HepG2 (cell line): ENCODE measurements at regions not wholly inside any gene's neighbourhood (a gene's known extent, or its start where the extent isn't known, plus 50 kb on each side); places are given as distances from the start of the nearest gene placed in this dataset.

Source experiments
- ATAC-seq: fragments of 200-7000 bp; cut with Tn5 transposase; 3 replicates; pipeline ENCODE4 v1.9.1; 2020; ENCODE audit warnings: mild to moderate bottlenecking, moderate library complexity
- BruUV-seq: library from RNA; stranded (reverse); fragments of 400-500 nt; replicated peaks from 2 replicates; lab custom pipeline; 2021; lab: Mats Ljungman, UMichigan
- CTCF ChIA-PET: fragments of 300-600 bp; formaldehyde crosslinking; extraction: SDS; loops from one replicate; lab custom pipeline; 2021; ENCODE audit warnings: low total read pairs, inconsistent platforms, low intra/inter-chr PET ratio; lab: Yijun Ruan, JAX
- POLR2A ChIA-PET: fragments of 350-600 bp; sonication (Branson Sonifier 250); formaldehyde crosslinking; loops from one replicate; lab custom pipeline; 2020; ENCODE audit warnings: antibody characterized with exemption, inconsistent platforms; lab: Yijun Ruan, JAX
- DNase-seq: peaks from one replicate; pipeline ENCODE4 v3.0.0-alpha.2; 2015; ENCODE audit warnings: low spot score
- FAIRE-seq: peaks from 3 replicates; lab custom pipeline; 2011; peaks lifted over from hg19 to GRCh38; lab: Jason Lieb, UNC
- H2AFZ ChIP-seq: one replicate; pipeline ENCODE4 v1.6.1; 2011; ENCODE audit warnings: low read length, inconsistent platforms
- H3K27ac ChIP-seq: fragments of 300-600 bp; 3 replicates; pipeline ENCODE4 v1.8.0; 2011; ENCODE audit warnings: mixed run types, mild to moderate bottlenecking, mixed read lengths, low read length, inconsistent platforms; ENCODE audit not compliant: insufficient read depth; ENCODE audit errors: extremely low read length
- H3K27me3 ChIP-seq, 2 experiments: fragments of 200-600 bp in 1 of 2; 2 replicates in 1 of 2; 3 replicates in 1 of 2; pipeline versions ENCODE4 v1.6.0 to v1.8.0; 2011; ENCODE audit warnings: low read length in 2 of 2, mild to moderate bottlenecking in 2 of 2, moderate library complexity in 2 of 2, inconsistent platforms in 1 of 2; ENCODE audit not compliant: insufficient read depth in 2 of 2, control insufficient read depth in 1 of 2
- H3K36me3 ChIP-seq, 2 experiments: fragments of 200-600 bp in 1 of 2; replicated peaks in 1 of 2; 2 replicates in 1 of 2; 3 replicates in 1 of 2; pipeline versions ENCODE4 v1.5.1 to v1.8.0; 2011; ENCODE audit warnings: low read length in 2 of 2, inconsistent platforms in 1 of 2; ENCODE audit not compliant: insufficient read depth in 2 of 2, control insufficient read depth in 1 of 2
- H3K4me1 ChIP-seq: 2 replicates; pipeline ENCODE4 v1.5.1; 2012; ENCODE audit warnings: low read length, inconsistent platforms; ENCODE audit not compliant: insufficient read depth
- H3K4me2 ChIP-seq: 2 replicates; pipeline ENCODE4 v1.6.0; 2011; ENCODE audit warnings: low read depth, low read length, inconsistent platforms
- H3K4me3 ChIP-seq, 3 experiments: fragments of 200-600 bp in 1 of 3; sonication (generic), shearing (Covaris generic) in 1 of 3; replicated peaks in 1 of 3; 2 replicates each; pipeline ENCODE4 v1.5.1; 2011 to 2016; ENCODE audit warnings: low read length in 3 of 3, inconsistent platforms in 2 of 3, low read depth in 2 of 3, mild to moderate bottlenecking in 2 of 3, control low read depth in 1 of 3, mixed read lengths in 1 of 3; ENCODE audit not compliant: insufficient read depth in 1 of 3
- H3K79me2 ChIP-seq: one replicate; pipeline ENCODE4 v1.6.1; 2011; ENCODE audit warnings: low read length, inconsistent platforms; ENCODE audit not compliant: insufficient read depth
- H3K9ac ChIP-seq: 2 replicates; pipeline ENCODE4 v1.6.0; 2011; ENCODE audit warnings: mild to moderate bottlenecking, low read depth, low read length, inconsistent platforms; ENCODE audit not compliant: insufficient read depth
- H3K9me3 ChIP-seq: 2 replicates; pipeline ENCODE4 v1.5.1; 2012; ENCODE audit warnings: mild to moderate bottlenecking, low read length
- H4K20me1 ChIP-seq: 2 replicates; pipeline ENCODE4 v1.6.0; 2011; ENCODE audit warnings: inconsistent platforms, mild to moderate bottlenecking, low read length, moderate library complexity; ENCODE audit not compliant: insufficient read depth
- ELF1 ChIP-seq: sonication (generic); formaldehyde crosslinking; IDR thresholded peaks from 2 replicates; pipeline ENCODE4 v1.4.0; 2020; ENCODE audit warnings: missing genetic modification reagents
- NFE2L2 ChIP-seq: fragments of 150-350 bp; IDR thresholded peaks from 2 replicates; pipeline ENCODE4 v1.6.1; 2014; ENCODE audit warnings: low read length
- SMAD9 ChIP-seq: sonication (generic); formaldehyde crosslinking; IDR thresholded peaks from 2 replicates; pipeline ENCODE4 v1.5.1; 2020; ENCODE audit warnings: mild to moderate bottlenecking, missing genetic modification reagents
- SP1 ChIP-seq, 2 experiments: fragments of 450-650 bp in 1 of 2; sonication (generic) in 1 of 2; formaldehyde crosslinking in 1 of 2; IDR thresholded peaks; 2 replicates each; pipeline versions ENCODE4 v1.4.0 to v1.6.1; 2016 to 2020; ENCODE audit warnings: missing genetic modification reagents in 1 of 2
- ZEB1 ChIP-seq: IDR thresholded peaks from 2 replicates; pipeline ENCODE4 v1.6.1; 2012; ENCODE audit warnings: mild to moderate bottlenecking, low read depth, inconsistent platforms; ENCODE audit not compliant: insufficient replicate concordance
- ZNF280D ChIP-seq: sonication (generic); formaldehyde crosslinking; IDR thresholded peaks from 2 replicates; pipeline ENCODE4 v1.5.1; 2020; ENCODE audit warnings: mild to moderate bottlenecking, missing genetic modification reagents
- ZUFSP ChIP-seq: sonication (generic); formaldehyde crosslinking; IDR thresholded peaks from 2 replicates; pipeline ENCODE4 v1.9.0; 2021; ENCODE audit warnings: missing genetic modification reagents, mild to moderate bottlenecking, borderline replicate concordance
- WGBS: methylation state at CpG from one replicate; pipeline ENCODE4 v1.1.6; 2017; ENCODE audit warnings: low lambda C conversion rate; 5-methylcytosine and 5-hydroxymethylcytosine counted together
- in situ Hi-C: cut with HindIII; loops from 2 replicates; pipeline ENCODE4 v1.10.0; 2017; ENCODE audit warnings: low pct_unique_long_range_greater_than_20kb; ENCODE audit not compliant: extremely low pct_ligation_motif_present
- intact Hi-C: fragments of 100-400 bp; cut with micrococcal nuclease; formaldehyde crosslinking; loops from one replicate; pipeline ENCODE4 v1.10.0; 2022; ENCODE audit not compliant: unreplicated experiment

GRCh38 chr13:111539791-111540446 is 219.5 kb downstream of the TEX29 start:
- Histone ChIP-seq H2AFZ (no peak overlapping the region), H3K4me2 (no peak overlapping the region), H3K27me3 (peaks cover 1 to 53% of the 10 kb centered on the region in 2 experiments; a peak in 4 of 5 replicates), H3K4me3 (no peak overlapping the region), H3K36me3 (no peaks in the 10 kb centered on the region), H3K9ac (no peak overlapping the region), H3K27ac (no peak overlapping the region), H3K9me3 (no peaks in the 10 kb centered on the region), H3K79me2 (no peaks in the 10 kb centered on the region), H4K20me1 (no peaks in the 10 kb centered on the region), H3K4me1 (no peaks in the 10 kb centered on the region)
- ATAC-seq (peak; percentile 45; the same call in 1 of the 3 replicates), DNase-seq (no peak), FAIRE-seq (no peak)
- in situ Hi-C loops = no loop called here
- ChIA-PET POLR2A (no interaction called here), CTCF (no interaction called here)
- intact Hi-C loops = no loop called here
- BruUV-seq = no TSS peak
- TF ChIP-seq SMAD9 (CRISPR knock-in tag) = no peak
- TF ChIP-seq ELF1 = no peak
- TF ChIP-seq ZUFSP (CRISPR knock-in tag) = no peak
- no peak for TF ChIP-seq NFE2L2
- TF ChIP-seq ZNF280D (CRISPR knock-in tag) = no peak
- no peak for TF ChIP-seq ZEB1
- no peak for TF ChIP-seq SP1 (IDR thresholded peaks at IDR 0.05)
- TF ChIP-seq SP1 (CRISPR knock-in tag; IDR thresholded peaks at IDR 0.05) = no peak
- WGBS = 31% methylated on average over 17 of the region's 17 CpGs
